ENCODE measurements at regions not wholly inside any gene's neighbourhood (a gene's known extent, or its start where the extent isn't known, plus 50 kb on each side); places are given as distances from the start of the nearest gene placed in this dataset.

GRCh38 chr15:39479911-39480310 is 101.0 kb upstream of the THBS1 start:
- no peak for TF ChIP-seq CTCF (IDR thresholded peaks at IDR 0.05; ENCODE audit: low read depth, low read length, missing control alignments)
- DNase-seq (ENCODE audit: extremely low read depth, low read depth), result no peak
- no peak overlapping the region for H3K4me3 ChIP-seq (replicated peaks; ENCODE audit: low read depth, low read length)

DNA sequence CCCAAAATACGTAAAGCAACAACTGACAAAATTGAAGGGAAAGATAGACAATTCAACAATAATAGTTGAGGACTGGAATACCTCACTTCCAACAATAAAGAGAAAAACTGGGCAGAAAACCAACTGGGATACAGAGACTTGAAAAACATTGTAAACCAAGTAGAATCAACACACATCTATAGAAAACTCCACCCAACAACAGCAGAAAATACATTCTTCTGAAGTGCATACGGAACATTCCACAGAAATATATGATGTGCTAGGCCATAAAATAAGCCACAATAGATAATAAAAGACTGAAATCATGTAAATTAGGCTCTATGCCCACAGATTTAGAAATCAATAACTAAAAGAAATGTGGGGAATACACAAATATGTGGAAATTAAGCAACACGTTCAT is 98.4 kb upstream of the THBS1 start:
- no peak for TF ChIP-seq CTCF (IDR thresholded peaks at IDR 0.05; ENCODE audit: low read depth, low read length, missing control alignments)
- no peak for DNase-seq (ENCODE audit: extremely low read depth, low read depth)
- H3K4me3 ChIP-seq (replicated peaks; ENCODE audit: low read depth, low read length), result no peak overlapping the region

- no peak for DNase-seq (ENCODE audit: extremely low read depth, low read depth)
- no peak overlapping the region for H3K4me3 ChIP-seq (replicated peaks; ENCODE audit: low read depth, low read length)
- TF ChIP-seq CTCF (IDR thresholded peaks at IDR 0.05; ENCODE audit: low read depth, low read length, missing control alignments), result no peak
Observed at GRCh38 chr15:39486621-39487457, 94.0 kb upstream of the THBS1 start.

DNA sequence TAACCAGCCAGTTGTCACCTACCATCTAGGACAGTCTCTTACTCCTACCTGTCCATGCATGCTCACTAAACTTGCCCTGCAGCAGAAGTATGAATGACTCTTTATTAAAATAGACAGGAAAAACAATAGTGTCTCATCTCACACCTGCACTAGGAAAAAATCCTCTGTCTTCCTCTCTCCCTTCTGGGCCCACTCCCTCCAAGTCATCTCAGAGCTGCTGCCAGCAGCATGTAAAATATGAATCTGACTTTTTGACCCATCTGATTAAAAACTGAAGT is 93.5 kb upstream of the THBS1 start:
- no peak for TF ChIP-seq CTCF (IDR thresholded peaks at IDR 0.05; ENCODE audit: low read depth, low read length, missing control alignments)
- no peak overlapping the region for H3K4me3 ChIP-seq (replicated peaks; ENCODE audit: low read depth, low read length)
- DNase-seq (ENCODE audit: extremely low read depth, low read depth), result no peak

- no peak for DNase-seq (ENCODE audit: extremely low read depth, low read depth)
- TF ChIP-seq CTCF (IDR thresholded peaks at IDR 0.05; ENCODE audit: low read depth, low read length, missing control alignments), result no peak
- no peak overlapping the region for H3K4me3 ChIP-seq (replicated peaks; ENCODE audit: low read depth, low read length)
Observed at GRCh38 chr15:39488516-39488915, 92.4 kb upstream of the THBS1 start.

DNA sequence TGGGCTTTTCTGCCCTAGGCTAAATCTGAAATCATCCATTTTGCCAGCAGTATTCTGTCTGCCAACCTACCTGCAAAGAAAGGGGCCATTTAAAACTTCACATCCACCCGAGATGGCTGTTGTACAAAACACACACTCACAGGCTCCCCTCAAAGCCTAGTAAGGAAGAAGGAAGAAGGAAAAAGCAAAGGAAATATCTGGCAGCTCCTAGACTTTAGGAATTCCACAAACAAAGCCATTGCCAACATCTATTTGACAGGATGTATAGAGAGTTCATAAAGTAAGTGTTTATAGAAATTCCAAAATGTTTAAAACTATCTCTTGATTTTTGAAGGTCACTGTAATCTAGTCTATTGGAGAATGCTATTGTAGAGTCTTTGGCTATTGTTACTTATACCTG is 91.9 kb upstream of the THBS1 start:
- TF ChIP-seq CTCF (IDR thresholded peaks at IDR 0.05; ENCODE audit: low read depth, low read length, missing control alignments), result no peak

More for the DNA sequence above, 91.9 kb upstream of the THBS1 start:
- H3K4me3 ChIP-seq (replicated peaks; ENCODE audit: low read depth, low read length), result no peak overlapping the region
- DNase-seq (ENCODE audit: extremely low read depth, low read depth), result no peak

Data from HFF-Myc (cell line).